ENCODE measurements at regions not wholly inside any gene's neighbourhood (a gene's known extent, or its start where the extent isn't known, plus 50 kb on each side); places are given as distances from the start of the nearest gene placed in this dataset.

GRCh38 chr11:134475951-134476350 is 63.9 kb upstream of the B3GAT1 start:
- TF ChIP-seq, protein P1, sequence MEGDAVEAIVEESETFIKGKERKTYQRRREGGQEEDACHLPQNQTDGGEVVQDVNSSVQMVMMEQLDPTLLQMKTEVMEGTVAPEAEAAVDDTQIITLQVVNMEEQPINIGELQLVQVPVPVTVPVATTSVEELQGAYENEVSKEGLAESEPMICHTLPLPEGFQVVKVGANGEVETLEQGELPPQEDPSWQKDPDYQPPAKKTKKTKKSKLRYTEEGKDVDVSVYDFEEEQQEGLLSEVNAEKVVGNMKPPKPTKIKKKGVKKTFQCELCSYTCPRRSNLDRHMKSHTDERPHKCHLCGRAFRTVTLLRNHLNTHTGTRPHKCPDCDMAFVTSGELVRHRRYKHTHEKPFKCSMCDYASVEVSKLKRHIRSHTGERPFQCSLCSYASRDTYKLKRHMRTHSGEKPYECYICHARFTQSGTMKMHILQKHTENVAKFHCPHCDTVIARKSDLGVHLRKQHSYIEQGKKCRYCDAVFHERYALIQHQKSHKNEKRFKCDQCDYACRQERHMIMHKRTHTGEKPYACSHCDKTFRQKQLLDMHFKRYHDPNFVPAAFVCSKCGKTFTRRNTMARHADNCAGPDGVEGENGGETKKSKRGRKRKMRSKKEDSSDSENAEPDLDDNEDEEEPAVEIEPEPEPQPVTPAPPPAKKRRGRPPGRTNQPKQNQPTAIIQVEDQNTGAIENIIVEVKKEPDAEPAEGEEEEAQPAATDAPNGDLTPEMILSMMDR (IDR thresholded peaks at IDR 0.05): no peak
- no peak for TF ChIP-seq EZH2phosphoT487 (IDR thresholded peaks at IDR 0.05)
